Epidermal melanocyte (primary cell): ENCODE measurements at regions not wholly inside any gene's neighbourhood (a gene's known extent, or its start where the extent isn't known, plus 50 kb on each side); places are given as distances from the start of the nearest gene placed in this dataset.
"Not testable (repeated sequence)": the region's sequence is repeated elsewhere in the genome, so short reads cannot be mapped to it uniquely, and the experiment has no call there.

ENCODE experiments used
- DNase-seq: peaks from one replicate; pipeline ENCODE4 v3.0.0; 2011; ENCODE audit warnings: low spot score; ENCODE audit not compliant: insufficient read length

DNA sequence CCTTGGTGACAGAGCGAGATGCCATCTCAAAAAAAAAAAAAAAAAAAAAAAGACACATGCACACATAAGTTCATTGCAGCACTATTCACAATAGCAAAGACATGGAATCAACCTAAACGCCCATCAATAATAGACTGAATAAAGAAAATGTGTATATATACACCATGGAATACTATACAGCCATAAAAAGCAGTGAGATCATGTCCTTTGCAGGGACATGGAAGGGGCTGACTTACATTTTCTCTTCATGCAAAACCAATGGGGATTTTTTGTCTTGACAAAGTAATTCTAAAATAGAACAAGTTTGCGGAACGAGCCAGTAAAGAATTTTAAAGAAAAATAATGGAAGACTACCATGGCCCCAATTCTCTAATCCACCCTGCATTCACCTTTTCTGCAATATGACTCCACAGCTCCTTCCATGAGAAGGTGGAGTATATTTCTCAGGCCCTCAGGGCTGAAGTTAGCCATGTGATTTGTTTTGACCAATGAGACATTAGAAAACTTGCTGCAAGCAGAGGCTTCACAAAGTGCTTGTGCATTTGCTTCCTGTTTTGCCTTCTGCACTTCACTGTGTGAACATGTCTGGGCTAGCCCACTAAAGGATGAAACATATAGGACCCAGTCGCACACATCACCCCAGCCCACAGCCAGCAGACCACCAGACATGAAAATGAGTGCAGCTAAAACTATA is 78.8 kb upstream of the NR5A2 start:
- no peak for DNase-seq

DNA sequence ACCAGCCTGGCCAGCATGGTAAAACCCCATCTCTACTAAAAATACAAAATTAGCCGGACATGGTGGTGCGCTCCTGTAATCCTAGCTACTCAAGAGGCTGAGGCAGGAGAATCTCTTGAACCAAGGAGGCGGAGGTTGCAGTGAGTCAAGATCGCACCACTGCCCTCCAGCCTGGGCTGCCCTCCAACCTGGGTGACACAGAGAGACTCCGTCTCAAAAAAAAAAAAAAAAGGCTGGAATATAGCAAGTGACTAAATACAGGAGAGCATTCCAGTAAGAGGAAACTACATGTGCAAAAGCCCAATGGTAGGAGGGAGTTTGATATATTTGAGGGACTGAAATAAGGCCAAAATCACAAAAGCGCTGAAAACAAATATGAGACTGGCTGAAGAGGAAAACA is 76.5 kb upstream of the NR5A2 start:
- DNase-seq, result not testable (repeated sequence)

DNA sequence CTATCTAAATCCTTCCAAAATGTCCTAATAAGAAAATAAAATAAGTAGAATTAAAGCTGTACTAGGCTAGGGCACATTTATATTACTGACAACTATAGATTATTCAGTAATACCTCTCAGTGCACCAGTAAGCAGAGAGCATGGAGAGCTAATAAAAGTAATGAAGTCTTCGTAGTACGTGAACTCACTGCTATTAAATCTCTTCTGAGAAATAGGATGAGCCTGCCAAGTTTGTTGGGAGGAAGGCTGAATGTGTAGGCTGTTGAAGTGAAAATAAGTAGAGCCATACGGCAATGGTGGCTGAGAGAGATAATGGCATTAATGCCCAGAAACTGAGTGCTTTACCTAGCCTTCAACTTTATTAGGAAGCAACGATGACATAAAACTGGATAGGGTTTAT is 73.9 kb upstream of the NR5A2 start:
- no peak for DNase-seq

DNA sequence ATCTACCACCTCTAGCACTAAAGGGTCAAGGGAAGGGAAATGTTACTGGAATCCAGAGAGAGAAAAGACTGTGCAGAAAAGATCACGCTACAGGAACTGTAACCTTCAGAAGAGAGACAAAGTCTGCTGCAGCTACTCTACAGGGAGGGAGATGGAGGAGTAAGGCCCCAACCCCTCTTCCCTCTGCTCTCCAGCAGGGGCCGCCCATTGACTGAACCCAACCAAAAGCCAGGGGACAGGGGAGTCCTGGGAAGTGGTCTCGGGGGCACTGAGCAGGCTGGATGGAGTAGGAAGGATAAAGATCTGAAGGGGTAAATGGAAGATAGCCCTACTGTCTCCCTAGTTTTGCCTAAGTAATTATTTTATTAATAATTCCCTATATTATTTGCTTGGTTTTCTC is 72.8 kb upstream of the NR5A2 start:
- DNase-seq, result no peak

DNA sequence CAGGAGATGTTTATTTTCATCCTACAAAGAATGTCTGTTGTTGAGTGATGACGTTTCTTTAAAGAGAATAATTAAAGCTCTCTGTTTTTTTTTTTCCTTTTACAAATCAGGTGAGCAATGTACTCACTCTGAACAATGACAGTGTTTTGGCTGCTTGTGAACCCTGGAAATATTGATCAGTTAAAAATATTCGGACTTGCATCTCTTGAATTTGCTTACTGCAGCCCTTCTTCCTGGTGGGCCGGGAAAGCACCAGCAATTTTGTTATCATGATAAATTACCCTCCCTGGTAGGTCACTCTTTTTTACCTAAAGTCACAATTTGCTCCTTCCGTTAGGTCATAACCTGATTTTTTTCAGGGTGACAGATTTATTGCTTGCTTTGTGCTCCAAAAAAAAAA is 72.3 kb upstream of the NR5A2 start:
- no peak for DNase-seq

DNA sequence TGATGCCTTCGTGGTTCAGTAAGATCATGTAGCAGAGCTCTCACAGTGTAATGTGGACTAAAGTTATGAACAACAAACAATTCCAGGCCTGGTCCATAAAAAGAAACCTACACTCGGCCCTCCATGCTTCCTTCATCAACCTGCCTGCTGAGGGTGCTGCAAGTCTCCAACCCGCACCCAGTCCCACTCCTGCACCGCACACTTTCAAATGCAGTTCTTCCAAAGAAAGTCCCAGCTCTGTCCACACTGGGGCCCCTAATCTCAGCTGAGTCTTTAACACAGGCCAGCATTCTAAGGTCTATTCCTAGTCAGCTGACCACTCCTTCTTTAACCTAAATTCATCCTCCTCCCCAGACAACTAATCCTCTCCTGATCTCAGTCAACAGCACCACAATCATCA is 71.5 kb upstream of the NR5A2 start:
- DNase-seq, result no peak

DNA sequence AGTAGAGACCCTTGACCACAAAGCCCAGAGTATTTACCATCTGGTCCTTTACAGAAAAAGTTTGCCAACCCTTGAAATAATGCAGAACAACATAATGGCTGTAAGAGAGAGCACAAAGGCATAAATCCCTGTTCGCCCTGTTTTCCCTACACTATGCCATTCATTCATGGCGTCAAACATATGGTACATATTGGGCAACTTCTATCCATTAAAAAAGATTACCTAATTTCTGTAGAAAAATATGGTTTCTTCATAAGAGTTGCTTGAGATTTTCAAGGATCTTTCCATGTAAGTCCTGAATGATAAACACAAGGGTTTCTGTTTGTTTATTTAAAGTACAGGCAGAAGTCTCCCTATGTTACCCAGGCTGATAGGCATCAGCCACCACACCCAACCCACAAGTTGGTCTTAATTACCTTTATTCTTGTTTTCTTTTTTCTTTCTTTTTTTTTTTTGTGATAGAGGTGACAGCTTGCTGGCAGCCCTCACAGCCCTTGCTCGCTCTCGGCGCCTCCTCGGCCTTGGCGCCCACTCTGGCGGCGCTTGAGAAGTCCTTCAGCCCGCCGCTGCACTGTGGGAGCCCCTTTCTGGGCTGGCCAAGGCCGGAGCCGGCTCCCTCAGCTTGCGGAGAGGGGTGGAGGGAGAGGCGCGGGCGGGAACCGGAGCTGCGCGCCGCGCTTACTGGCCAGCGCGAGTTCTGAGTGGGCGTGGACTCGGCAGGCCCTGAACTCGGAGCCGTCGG is 68.3 kb upstream of the NR5A2 start:
- no peak for DNase-seq

DNA sequence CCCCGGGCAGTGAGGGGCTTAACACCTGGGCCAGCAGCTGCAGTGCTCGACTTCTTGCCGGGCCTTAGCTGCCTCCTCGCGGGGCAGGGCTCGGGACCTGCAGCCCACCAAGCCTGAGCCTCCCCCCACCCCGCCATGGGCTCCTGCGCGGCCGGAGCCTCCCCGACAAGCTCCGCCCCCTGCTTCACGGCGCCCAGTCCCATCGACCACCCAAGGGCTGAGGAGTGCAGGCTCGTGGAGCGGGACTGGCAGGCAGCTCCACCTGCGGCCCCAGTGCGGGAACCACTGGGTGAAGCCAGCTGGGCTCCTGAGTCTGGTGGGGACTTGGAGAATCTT is 67.8 kb upstream of the NR5A2 start:
- no peak for DNase-seq

DNA sequence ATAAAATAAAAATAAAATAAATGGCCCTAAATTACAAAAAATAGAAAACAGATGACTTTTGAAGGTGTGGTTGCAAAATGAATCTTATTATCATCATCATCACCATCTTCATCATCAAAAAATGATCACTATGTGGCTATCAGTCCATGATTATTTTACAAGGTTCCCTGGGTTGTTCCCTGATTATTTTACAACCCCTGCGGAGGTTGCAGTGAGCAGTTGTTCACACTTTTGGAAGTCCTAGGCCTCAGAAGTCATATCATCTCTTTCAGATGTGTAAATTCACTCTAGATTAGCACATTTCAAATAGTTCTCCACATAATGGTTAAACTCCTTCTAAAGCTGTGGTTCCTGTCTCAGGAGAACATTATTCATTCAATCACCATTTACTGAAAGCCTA is 57.4 kb upstream of the NR5A2 start:
- DNase-seq, result no peak

DNA sequence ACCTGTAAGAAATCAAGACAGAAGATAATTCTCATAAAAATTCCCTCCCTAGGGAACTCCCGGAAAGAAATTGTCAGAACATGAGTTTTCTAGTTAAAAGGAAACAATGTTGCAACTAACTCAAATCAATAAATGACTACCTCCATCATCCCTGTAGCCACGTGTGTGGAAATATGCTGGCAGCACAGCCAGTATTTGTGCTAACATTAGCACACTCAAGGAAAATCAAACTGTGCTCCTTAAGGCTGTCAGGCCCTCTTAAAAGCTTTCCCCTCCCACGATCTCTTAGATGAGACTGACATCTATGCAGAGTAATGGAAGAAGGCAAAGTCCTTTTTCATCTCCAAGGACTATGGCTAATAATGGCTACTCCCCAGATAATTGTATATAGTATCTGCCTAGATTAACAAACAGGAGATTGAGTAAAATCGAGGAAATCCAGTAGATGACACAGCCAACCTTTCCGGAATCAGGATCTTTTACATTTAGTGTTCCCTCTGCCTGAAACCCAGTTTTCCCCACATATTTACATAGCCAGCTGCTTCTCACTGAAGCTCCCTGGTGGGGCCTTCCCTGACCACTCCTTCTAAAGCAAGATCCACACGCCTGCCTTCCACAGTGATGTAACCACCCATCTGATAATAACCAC is 50.9 kb upstream of the NR5A2 start:
- DNase-seq, result no peak
